ENCODE measurements at regions not wholly inside any gene's neighbourhood (a gene's known extent, or its start where the extent isn't known, plus 50 kb on each side); places are given as distances from the start of the nearest gene placed in this dataset.

DNA sequence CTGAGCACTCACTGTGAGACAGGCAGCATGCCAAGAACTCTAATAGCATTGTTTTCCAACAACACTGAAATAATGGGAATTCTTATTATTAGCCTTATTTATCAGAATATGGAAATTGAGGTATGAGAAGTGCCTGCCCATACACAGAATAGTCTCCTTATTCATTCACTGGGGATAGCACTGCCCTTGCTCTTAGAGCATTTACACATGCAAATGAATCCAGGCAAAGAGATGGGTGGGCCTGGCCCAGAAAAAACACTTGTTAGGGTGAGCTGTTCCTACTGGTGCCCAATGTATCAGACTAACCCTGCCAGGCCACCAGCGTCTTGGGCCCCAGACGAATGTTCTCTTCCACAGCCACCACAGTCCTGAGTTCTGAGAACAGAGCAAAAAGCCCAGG is 112.9 kb downstream of the TUBA3C start:
- intact Hi-C loops (cut with DNase I; ENCODE audit: low total_unique reads): no loop called here
- Histone ChIP-seq H3K9me3 (peaks cover 0 to 70% (median 18%) of the 10 kb centered on the region in 8 donors), H3K4me1 (no peaks in the 10 kb centered on the region), H3K4me3 (no peak overlapping the region), H3K36me3 (no peaks in the 10 kb centered on the region), H3K27ac (no peak overlapping the region), H3K27me3 (replicated peaks in 1 of 7) (no peaks in the 10 kb centered on the region)
- DNase-seq: no peak
- TF ChIP-seq CTCF (IDR thresholded peaks at IDR 0.05 in 8 of 11, conservative IDR thresholded peaks at IDR 0.05 in 3 of 11): no peak
- TF ChIP-seq POLR2A (IDR thresholded peaks at IDR 0.05): no peak
- TF ChIP-seq POLR2AphosphoS5 (IDR thresholded peaks at IDR 0.05): no peak
- 70 to 80% (median 75%) methylated on average over 2 of the region's 2 CpGs for WGBS, 5 donors

DNA sequence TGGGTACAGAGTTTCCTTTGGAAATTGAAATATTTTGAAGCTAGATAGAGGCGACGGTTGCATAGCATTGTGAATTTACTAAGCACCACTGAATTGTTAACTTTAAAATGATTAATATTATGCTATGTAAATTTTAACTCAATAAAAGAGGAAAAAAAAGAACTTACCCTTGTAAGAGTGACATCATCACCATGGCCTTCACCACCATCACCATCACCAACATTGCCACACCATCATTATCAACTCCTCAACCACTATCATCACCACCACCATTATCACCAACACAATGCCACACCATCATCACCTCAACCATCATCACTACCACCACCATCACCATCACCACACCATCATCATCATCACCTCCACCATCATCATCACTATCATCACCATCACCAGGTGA is 113.9 kb downstream of the TUBA3C start:
- Histone ChIP-seq H3K36me3 (no peaks in the 10 kb centered on the region), H3K27ac (no peak overlapping the region), H3K9me3 (peaks cover 0 to 79% (median 27%) of the 10 kb centered on the region in 8 donors), H3K4me3 (no peak overlapping the region), H3K27me3 (replicated peaks in 1 of 7) (no peaks in the 10 kb centered on the region), H3K4me1 (no peaks in the 10 kb centered on the region)
- TF ChIP-seq CTCF (IDR thresholded peaks at IDR 0.05 in 8 of 11, conservative IDR thresholded peaks at IDR 0.05 in 3 of 11): no peak
- intact Hi-C loops (cut with DNase I; ENCODE audit: low total_unique reads): no loop called here
- no peak for DNase-seq
- 87 to 99% (median 94%) methylated on average over 2 of the region's 2 CpGs for WGBS, 5 donors

- TF ChIP-seq POLR2A (IDR thresholded peaks at IDR 0.05) (no peak), POLR2AphosphoS5 (IDR thresholded peaks at IDR 0.05) (no peak)
- H3K27me3 ChIP-seq (replicated peaks in 1 of 7): no peaks in the 10 kb centered on the region
- 58 to 93% (median 86%) methylated on average over 4 of the region's 4 CpGs for WGBS, 5 donors
- H3K27ac ChIP-seq: no peak overlapping the region
- peaks cover 0 to 78% (median 30%) of the 10 kb centered on the region in 8 donors for H3K9me3 ChIP-seq
- H3K36me3 ChIP-seq: no peaks in the 10 kb centered on the region
- DNase-seq: no peak
- intact Hi-C loops (cut with DNase I; ENCODE audit: low total_unique reads): no loop called here
- no peaks in the 10 kb centered on the region for H3K4me1 ChIP-seq
- H3K4me3 ChIP-seq: no peak overlapping the region
Observed at GRCh38 chr13:19062801-19063200, 118.8 kb downstream of the TUBA3C start.

DNA sequence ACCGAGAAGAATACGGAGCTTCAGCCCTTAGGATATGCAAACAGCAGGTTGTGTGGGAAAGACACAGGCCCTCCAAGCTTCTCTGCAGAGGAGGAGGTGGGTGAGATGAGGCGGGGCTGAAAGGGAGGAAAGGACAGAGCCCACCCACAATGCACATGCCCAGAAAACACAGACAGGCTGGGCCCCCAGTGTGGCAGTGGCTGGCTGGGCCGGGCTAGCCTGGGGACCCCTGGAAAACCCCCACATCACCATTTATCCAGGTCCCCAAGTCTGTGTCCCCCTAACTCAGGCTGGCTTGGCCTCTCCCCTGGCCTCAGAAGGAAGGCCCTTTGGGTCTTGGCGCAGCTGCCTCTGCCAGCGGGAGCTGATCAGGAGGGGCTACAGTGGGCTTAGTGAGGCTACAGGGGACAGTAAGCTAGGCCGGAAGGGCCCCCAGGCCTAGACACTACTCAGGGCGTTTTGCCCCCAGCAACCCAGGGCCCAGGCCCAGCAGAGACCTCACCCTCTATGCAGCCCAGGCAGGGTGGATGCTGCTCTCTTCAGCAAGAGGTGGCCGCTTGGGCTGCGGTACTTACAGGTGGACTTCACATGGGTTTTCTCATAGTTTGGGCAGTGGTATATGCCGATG is 119.5 kb downstream of the TUBA3C start:
- no peak overlapping the region for H3K27ac ChIP-seq
- H3K9me3 ChIP-seq: peaks cover 0 to 73% (median 30%) of the 10 kb centered on the region in 8 donors
- H3K4me1 ChIP-seq: no peaks in the 10 kb centered on the region
- 80 to 92% (median 90%) methylated on average over 9 to 11 of the region's 11 CpGs for WGBS, 5 donors
- TF ChIP-seq POLR2AphosphoS5 (IDR thresholded peaks at IDR 0.05): no peak
- no peak for TF ChIP-seq CTCF (IDR thresholded peaks at IDR 0.05 in 8 of 11, conservative IDR thresholded peaks at IDR 0.05 in 3 of 11)
- no peak for TF ChIP-seq POLR2A (IDR thresholded peaks at IDR 0.05)
- DNase-seq: no peak
- H3K36me3 ChIP-seq: no peaks in the 10 kb centered on the region
- H3K27me3 ChIP-seq (replicated peaks in 1 of 7): no peaks in the 10 kb centered on the region
- intact Hi-C loops (cut with DNase I; ENCODE audit: low total_unique reads): no loop called here
- no peak overlapping the region for H3K4me3 ChIP-seq

DNA sequence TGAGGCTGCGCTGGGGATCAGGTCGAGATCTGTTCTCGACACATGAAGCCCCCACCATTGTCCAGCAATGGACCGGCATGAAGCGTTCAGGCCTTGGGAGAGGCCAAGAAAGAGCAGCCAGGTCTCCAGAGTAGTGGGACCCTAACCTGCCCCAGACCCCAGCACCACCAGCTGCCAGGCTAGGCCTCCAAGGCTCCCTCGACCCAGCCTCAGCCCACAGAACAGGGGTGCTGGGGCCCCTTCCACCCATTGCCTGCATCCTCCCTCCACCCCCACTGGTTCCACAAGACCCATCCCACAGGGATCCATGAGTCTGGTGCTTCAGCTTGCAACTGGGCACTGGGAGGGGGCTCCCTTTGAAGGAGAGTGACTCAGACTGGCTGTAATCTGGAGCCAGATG is 120.3 kb downstream of the TUBA3C start:
- 77 to 93% (median 87%) methylated on average over 6 of the region's 6 CpGs for WGBS, 5 donors
- Histone ChIP-seq H3K4me1 (no peaks in the 10 kb centered on the region), H3K36me3 (no peaks in the 10 kb centered on the region), H3K27me3 (replicated peaks in 1 of 7) (no peaks in the 10 kb centered on the region), H3K27ac (no peak overlapping the region), H3K4me3 (no peak overlapping the region), H3K9me3 (peaks cover 0 to 72% (median 30%) of the 10 kb centered on the region in 8 donors)
- intact Hi-C loops (cut with DNase I; ENCODE audit: low total_unique reads): no loop called here
- DNase-seq: no peak
- no peak for TF ChIP-seq POLR2AphosphoS5 (IDR thresholded peaks at IDR 0.05)
- TF ChIP-seq CTCF (IDR thresholded peaks at IDR 0.05 in 8 of 11, conservative IDR thresholded peaks at IDR 0.05 in 3 of 11): no peak
- no peak for TF ChIP-seq POLR2A (IDR thresholded peaks at IDR 0.05)
